GM23338 (cell line): ENCODE measurements at regions not wholly inside any gene's neighbourhood (a gene's known extent, or its start where the extent isn't known, plus 50 kb on each side); places are given as distances from the start of the nearest gene placed in this dataset.
A peak's percentile ranks its signal among the peaks of the same experiment; 100 is the strongest.

Experiments used
- ATAC-seq: fragments of 200-7000 bp; cut with Tn5 transposase; 3 replicates; pipeline ENCODE4 v1.9.1; 2020
- DNase-seq: peaks from one replicate; pipeline ENCODE4 v3.0.0-alpha.2; 2015; ENCODE audit warnings: low spot score
- H2AFZ ChIP-seq: fragments of 200-600 bp; sonication (generic); 2 replicates; pipeline ENCODE4 v1.8.0; 2016; ENCODE audit warnings: antibody characterized with exemption, mild to moderate bottlenecking, moderate library complexity
- H3F3A ChIP-seq: fragments of 200-600 bp; sonication (generic); replicated peaks from 2 replicates; pipeline ENCODE4 v1.8.0; 2017; ENCODE audit warnings: antibody characterized with exemption, mixed run types, low read depth
- H3K27ac ChIP-seq: fragments of 200-600 bp; sonication (generic); 2 replicates; pipeline ENCODE4 v1.6.1; 2016; ENCODE audit warnings: low read depth
- H3K27me3 ChIP-seq: fragments of 200-600 bp; sonication (generic); 2 replicates; pipeline ENCODE4 v1.8.0; 2016; ENCODE audit warnings: mild to moderate bottlenecking, mixed run types, moderate library complexity; ENCODE audit not compliant: insufficient read depth
- H3K36me3 ChIP-seq: fragments of 200-600 bp; sonication (generic); 2 replicates; pipeline ENCODE4 v1.8.0; 2016; ENCODE audit warnings: mild to moderate bottlenecking; ENCODE audit not compliant: insufficient read depth
- H3K4me1 ChIP-seq: fragments of 200-600 bp; sonication (generic); 2 replicates; pipeline ENCODE4 v1.8.0; 2016; ENCODE audit warnings: mild to moderate bottlenecking, moderate library complexity; ENCODE audit not compliant: insufficient read depth
- H3K4me2 ChIP-seq: fragments of 200-600 bp; sonication (generic); 2 replicates; pipeline ENCODE4 v1.7.1; 2017; ENCODE audit warnings: mixed run types
- H3K4me3 ChIP-seq: fragments of 200-600 bp; sonication (generic); 2 replicates; pipeline ENCODE4 v1.6.1; 2016; ENCODE audit warnings: mixed run types
- H3K79me2 ChIP-seq: fragments of 200-600 bp; sonication (generic); replicated peaks from 2 replicates; pipeline ENCODE4 v1.8.0; 2017; ENCODE audit warnings: mild to moderate bottlenecking; ENCODE audit not compliant: insufficient read depth
- H3K9me2 ChIP-seq: fragments of 200-600 bp; sonication (generic); 2 replicates; pipeline ENCODE4 v1.8.0; 2017; ENCODE audit not compliant: insufficient read depth
- H4K20me1 ChIP-seq: fragments of 200-600 bp; sonication (generic); replicated peaks from 2 replicates; pipeline ENCODE4 v1.8.0; 2017; ENCODE audit warnings: mild to moderate bottlenecking; ENCODE audit not compliant: insufficient read depth
- H3K27ac Mint-ChIP-seq: 2 replicates; pipeline ENCODE4 v1.8.0; 2020; ENCODE audit warnings: inconsistent platforms, mild to moderate bottlenecking, moderate library complexity, mixed read lengths
- H3K27me3 Mint-ChIP-seq: 3 replicates; pipeline ENCODE4 v1.8.0; 2022; ENCODE audit warnings: low read depth, mild to moderate bottlenecking, moderate library complexity, mixed read lengths, inconsistent platforms; ENCODE audit not compliant: insufficient read depth, poor library complexity
- H3K36me3 Mint-ChIP-seq: 3 replicates; pipeline ENCODE4 v1.8.0; 2021; ENCODE audit warnings: low read depth, mild to moderate bottlenecking, inconsistent platforms, moderate library complexity, mixed read lengths
- H3K4me1 Mint-ChIP-seq: 3 replicates; pipeline ENCODE4 v1.8.0; 2020; ENCODE audit warnings: mild to moderate bottlenecking, inconsistent platforms, mixed read lengths
- H3K4me3 Mint-ChIP-seq: 3 replicates; pipeline ENCODE4 v1.8.0; 2021; ENCODE audit warnings: moderate library complexity, mild to moderate bottlenecking, inconsistent platforms, mixed read lengths
- H3K9me3 Mint-ChIP-seq: 3 replicates; pipeline ENCODE4 v1.8.0; 2020; ENCODE audit warnings: moderate library complexity, mild to moderate bottlenecking, inconsistent platforms, mixed read lengths
- EZH2 ChIP-seq: fragments of 200-600 bp; sonication (generic); IDR thresholded peaks from one replicate; pipeline ENCODE4 v1.8.0; 2017; ENCODE audit warnings: antibody characterized with exemption, mild to moderate bottlenecking, low read depth; ENCODE audit not compliant: unreplicated experiment
- EZH2phosphoT487 ChIP-seq: fragments of 200-600 bp; sonication (generic); IDR thresholded peaks from one replicate; pipeline ENCODE4 v1.8.1; 2018; ENCODE audit warnings: antibody characterized with exemption; ENCODE audit not compliant: unreplicated experiment
- JUNB ChIP-seq: IDR thresholded peaks from one replicate; pipeline ENCODE4 v1.6.1; 2016; ENCODE audit warnings: antibody characterized with exemption; ENCODE audit not compliant: unreplicated experiment
- NANOG ChIP-seq: IDR thresholded peaks from 2 replicates; pipeline ENCODE4 v1.6.1; 2016; ENCODE audit warnings: antibody characterized with exemption, borderline replicate concordance
- POLR2AphosphoS5 ChIP-seq: IDR thresholded peaks from 2 replicates; pipeline ENCODE4 v1.6.1; 2016; ENCODE audit warnings: antibody characterized with exemption, low read depth
- REST ChIP-seq: IDR thresholded peaks from one replicate; pipeline ENCODE4 v1.6.1; 2018; ENCODE audit warnings: antibody characterized with exemption; ENCODE audit not compliant: unreplicated experiment
- STAT1 ChIP-seq: IDR thresholded peaks from one replicate; pipeline ENCODE4 v1.6.1; 2016; ENCODE audit warnings: antibody characterized with exemption; ENCODE audit not compliant: unreplicated experiment
- ZNF114 ChIP-seq: fragments of 250-450 bp; sonication (Bioruptor Pico); IDR thresholded peaks from 2 replicates; pipeline ENCODE4 v1.5.0; 2020; ENCODE audit warnings: mild to moderate bottlenecking, moderate library complexity
- ZNF331 ChIP-seq: fragments of 250-450 bp; sonication (Bioruptor Pico); IDR thresholded peaks from 2 replicates; pipeline ENCODE4 v1.5.0; 2020; ENCODE audit warnings: low read depth, mild to moderate bottlenecking, moderate library complexity
- ZNF462 ChIP-seq: fragments of 250-450 bp; sonication (Bioruptor Pico); IDR thresholded peaks from 2 replicates; pipeline ENCODE4 v1.5.0; 2020; ENCODE audit warnings: mild to moderate bottlenecking, moderate library complexity
- TF ChIP-seq, protein P1 (sequence below), 2 experiments: fragments of 200-600 bp in 1 of 2; sonication (generic) in 1 of 2; conservative IDR thresholded peaks; 2 replicates each; pipeline versions ENCODE4 v1.5.1 to v1.6.1; 2016 to 2017; ENCODE audit warnings: antibody characterized with exemption in 2 of 2, low read depth in 2 of 2, mild to moderate bottlenecking in 2 of 2, moderate library complexity in 1 of 2

DNA sequence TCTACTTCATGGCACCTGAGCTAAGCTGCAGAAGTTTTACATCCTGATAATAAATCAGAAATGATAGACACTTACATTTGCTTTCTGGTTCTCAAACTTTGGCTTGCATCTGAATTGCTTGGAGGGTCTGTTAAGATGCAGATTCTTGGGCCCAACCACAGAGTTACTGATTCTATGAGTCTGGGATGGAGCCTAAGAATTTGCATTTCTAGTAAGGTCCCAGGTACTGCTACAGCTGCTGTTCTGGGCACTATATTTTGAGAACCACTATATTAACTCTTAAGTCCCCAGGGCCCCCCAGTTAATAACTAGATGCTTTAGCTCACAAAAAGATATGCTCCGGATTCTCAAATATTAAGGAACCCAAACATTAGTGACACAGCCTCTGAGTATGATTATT is 69.8 kb upstream of the DAB2 start (continued):
- TF ChIP-seq, protein P1, sequence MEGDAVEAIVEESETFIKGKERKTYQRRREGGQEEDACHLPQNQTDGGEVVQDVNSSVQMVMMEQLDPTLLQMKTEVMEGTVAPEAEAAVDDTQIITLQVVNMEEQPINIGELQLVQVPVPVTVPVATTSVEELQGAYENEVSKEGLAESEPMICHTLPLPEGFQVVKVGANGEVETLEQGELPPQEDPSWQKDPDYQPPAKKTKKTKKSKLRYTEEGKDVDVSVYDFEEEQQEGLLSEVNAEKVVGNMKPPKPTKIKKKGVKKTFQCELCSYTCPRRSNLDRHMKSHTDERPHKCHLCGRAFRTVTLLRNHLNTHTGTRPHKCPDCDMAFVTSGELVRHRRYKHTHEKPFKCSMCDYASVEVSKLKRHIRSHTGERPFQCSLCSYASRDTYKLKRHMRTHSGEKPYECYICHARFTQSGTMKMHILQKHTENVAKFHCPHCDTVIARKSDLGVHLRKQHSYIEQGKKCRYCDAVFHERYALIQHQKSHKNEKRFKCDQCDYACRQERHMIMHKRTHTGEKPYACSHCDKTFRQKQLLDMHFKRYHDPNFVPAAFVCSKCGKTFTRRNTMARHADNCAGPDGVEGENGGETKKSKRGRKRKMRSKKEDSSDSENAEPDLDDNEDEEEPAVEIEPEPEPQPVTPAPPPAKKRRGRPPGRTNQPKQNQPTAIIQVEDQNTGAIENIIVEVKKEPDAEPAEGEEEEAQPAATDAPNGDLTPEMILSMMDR (conservative IDR thresholded peaks at IDR 0.05; ENCODE audit: low read depth in 2 of 2), result no peak
- no peak for TF ChIP-seq EZH2
- no peak for TF ChIP-seq REST
- TF ChIP-seq POLR2AphosphoS5, result no peak
- TF ChIP-seq STAT1, result no peak
- TF ChIP-seq NANOG, result no peak
- TF ChIP-seq ZNF331 (CRISPR knock-in tag), result no peak
- no peak for TF ChIP-seq ZNF114 (CRISPR knock-in tag)
- TF ChIP-seq EZH2phosphoT487, result no peak

DNA sequence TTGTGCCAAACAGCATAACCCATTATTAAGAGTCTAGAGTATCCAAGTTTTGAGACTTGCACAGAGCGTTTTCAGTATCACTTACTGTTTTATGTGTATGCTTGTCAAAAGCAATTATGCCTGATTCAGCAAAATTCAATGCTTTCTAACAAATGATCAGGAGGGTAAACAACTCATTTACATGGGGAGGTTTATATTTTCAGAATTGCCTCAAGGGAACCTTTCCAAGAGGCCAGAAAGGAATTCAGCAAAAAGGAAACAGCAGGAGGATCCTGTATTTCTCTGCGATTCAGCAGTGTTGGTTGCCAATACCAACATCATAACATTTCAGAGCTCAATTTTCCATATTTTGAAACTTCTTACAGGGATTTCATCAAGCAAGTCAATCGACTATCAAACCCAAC is 69.3 kb upstream of the DAB2 start:
- 0 out of 2 replicates have a peak overlapping the region, but pooled peaks have one; percentile 6 for H2AFZ ChIP-seq
- no peak overlapping the region for H3K27ac ChIP-seq
- no peaks in the 10 kb centered on the region for H3K9me2 ChIP-seq
- H3K4me3 ChIP-seq, result no peak overlapping the region
- Mint-ChIP-seq H3K27ac (peak overlapping the region; percentile 6; the same call in 1 of the 2 replicates), H3K4me1 (peaks cover 12% of the 10 kb centered on the region; the same call in 2 of the 3 replicates), H3K36me3 (no peaks in the 10 kb centered on the region), H3K27me3 (no peaks in the 10 kb centered on the region), H3K9me3 (peaks cover 9% of the 10 kb centered on the region; the same call in 2 of the 3 replicates), H3K4me3 (no peak overlapping the region)
- no peaks in the 10 kb centered on the region for H4K20me1 ChIP-seq
- ATAC-seq, result no peak
- no peaks in the 10 kb centered on the region for H3K79me2 ChIP-seq
- H3F3A ChIP-seq, result no peaks in the 10 kb centered on the region
- peaks cover 12% of the 10 kb centered on the region; the same call in 1 of the 2 replicates for H3K4me1 ChIP-seq
- DNase-seq, result no peak
- H3K4me2 ChIP-seq, result no peak overlapping the region
- H3K27me3 ChIP-seq, result no peaks in the 10 kb centered on the region
- no peaks in the 10 kb centered on the region for H3K36me3 ChIP-seq
- TF ChIP-seq JUNB (no peak), STAT1 (no peak), ZNF462 (CRISPR knock-in tag) (no peak), ZNF114 (CRISPR knock-in tag) (no peak), POLR2AphosphoS5 (no peak), ZNF331 (CRISPR knock-in tag) (no peak), EZH2 (no peak)
